ENCODE measurements at regions not wholly inside any gene's neighbourhood (a gene's known extent, or its start where the extent isn't known, plus 50 kb on each side); places are given as distances from the start of the nearest gene placed in this dataset.

DNA sequence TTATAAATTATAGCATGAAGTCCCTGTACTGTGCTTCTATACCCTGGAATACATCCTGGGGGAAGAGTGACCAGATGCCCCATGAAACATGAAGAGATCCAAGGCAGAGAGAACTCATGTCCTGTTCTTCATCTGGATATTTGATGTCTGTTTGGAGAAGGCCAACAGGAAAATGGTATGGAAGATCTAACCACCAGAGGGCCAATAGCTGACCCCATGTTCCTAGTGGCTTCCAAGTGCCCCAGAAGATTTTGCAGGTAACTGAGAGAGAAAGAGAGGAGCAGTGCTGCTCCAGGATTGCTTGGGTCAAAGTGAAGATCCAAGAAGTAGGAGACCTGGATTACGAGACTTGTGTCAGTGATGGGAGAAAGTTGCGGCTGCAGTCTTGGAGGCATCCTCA lies 90.2 kb upstream of the TSPAN5 start:
- no peak overlapping the region for H3K4me3 Mint-ChIP-seq (ENCODE audit: unreplicated experiment)
- DNase-seq (ENCODE audit: extremely low spot score, unreplicated experiment) = no peak
- H3K4me1 Mint-ChIP-seq (ENCODE audit: unreplicated experiment) = peaks cover 42% of the 10 kb centered on the region
- H3K27ac Mint-ChIP-seq (ENCODE audit: unreplicated experiment) = peak overlapping the region; percentile 28
- no peaks in the 10 kb centered on the region for H3K27me3 Mint-ChIP-seq (ENCODE audit: unreplicated experiment)
- TF ChIP-seq, protein P1, sequence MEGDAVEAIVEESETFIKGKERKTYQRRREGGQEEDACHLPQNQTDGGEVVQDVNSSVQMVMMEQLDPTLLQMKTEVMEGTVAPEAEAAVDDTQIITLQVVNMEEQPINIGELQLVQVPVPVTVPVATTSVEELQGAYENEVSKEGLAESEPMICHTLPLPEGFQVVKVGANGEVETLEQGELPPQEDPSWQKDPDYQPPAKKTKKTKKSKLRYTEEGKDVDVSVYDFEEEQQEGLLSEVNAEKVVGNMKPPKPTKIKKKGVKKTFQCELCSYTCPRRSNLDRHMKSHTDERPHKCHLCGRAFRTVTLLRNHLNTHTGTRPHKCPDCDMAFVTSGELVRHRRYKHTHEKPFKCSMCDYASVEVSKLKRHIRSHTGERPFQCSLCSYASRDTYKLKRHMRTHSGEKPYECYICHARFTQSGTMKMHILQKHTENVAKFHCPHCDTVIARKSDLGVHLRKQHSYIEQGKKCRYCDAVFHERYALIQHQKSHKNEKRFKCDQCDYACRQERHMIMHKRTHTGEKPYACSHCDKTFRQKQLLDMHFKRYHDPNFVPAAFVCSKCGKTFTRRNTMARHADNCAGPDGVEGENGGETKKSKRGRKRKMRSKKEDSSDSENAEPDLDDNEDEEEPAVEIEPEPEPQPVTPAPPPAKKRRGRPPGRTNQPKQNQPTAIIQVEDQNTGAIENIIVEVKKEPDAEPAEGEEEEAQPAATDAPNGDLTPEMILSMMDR (IDR thresholded peaks at IDR 0.05) = no peak
- no peaks in the 10 kb centered on the region for H3K9me3 Mint-ChIP-seq (ENCODE audit: unreplicated experiment)
- no peaks in the 10 kb centered on the region for H3K36me3 Mint-ChIP-seq (ENCODE audit: unreplicated experiment)

DNA sequence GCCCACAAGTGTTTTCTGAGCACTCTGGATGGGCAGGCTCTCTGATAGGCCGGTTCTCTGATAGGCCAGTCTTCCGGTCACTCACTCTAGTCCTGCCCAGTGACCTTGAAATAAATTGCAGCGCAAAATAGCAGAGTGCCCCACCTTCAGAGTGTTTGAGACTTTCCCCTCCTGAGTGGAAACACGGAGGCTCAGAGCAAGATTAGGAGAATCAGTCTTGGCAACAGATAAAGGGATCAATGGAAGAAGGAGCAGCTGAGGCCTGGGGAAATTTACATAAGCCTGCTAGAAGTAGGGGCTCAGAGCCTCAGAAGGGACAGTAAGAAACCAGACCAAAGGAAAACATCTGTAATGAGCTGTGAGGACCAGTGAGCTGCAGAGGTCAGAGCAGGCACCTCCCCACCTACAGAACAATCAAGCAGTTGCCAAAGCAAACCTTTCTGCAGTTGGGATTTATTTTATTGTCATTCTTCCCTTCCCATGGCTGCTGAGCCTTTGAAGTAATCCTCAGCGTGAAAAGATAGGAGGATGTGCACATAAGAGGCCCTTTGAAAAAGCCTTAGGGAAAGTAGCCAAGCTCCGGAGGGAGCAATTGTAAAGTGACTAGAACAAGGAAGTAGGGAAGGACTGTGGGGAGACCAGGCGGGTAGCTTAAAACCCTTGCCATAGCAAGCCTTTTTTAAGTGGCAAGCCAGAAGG lies 89.1 kb upstream of the TSPAN5 start:
- DNase-seq (ENCODE audit: extremely low spot score, unreplicated experiment) = no peak
- Mint-ChIP-seq H3K36me3 (ENCODE audit: unreplicated experiment) (no peaks in the 10 kb centered on the region), H3K27ac (ENCODE audit: unreplicated experiment) (peak overlapping the region; percentile 47), H3K4me3 (ENCODE audit: unreplicated experiment) (no peak overlapping the region), H3K9me3 (ENCODE audit: unreplicated experiment) (no peaks in the 10 kb centered on the region), H3K27me3 (ENCODE audit: unreplicated experiment) (no peaks in the 10 kb centered on the region), H3K4me1 (ENCODE audit: unreplicated experiment) (peaks cover 42% of the 10 kb centered on the region)
- TF ChIP-seq, protein P1 (IDR thresholded peaks at IDR 0.05) = no peak

DNA sequence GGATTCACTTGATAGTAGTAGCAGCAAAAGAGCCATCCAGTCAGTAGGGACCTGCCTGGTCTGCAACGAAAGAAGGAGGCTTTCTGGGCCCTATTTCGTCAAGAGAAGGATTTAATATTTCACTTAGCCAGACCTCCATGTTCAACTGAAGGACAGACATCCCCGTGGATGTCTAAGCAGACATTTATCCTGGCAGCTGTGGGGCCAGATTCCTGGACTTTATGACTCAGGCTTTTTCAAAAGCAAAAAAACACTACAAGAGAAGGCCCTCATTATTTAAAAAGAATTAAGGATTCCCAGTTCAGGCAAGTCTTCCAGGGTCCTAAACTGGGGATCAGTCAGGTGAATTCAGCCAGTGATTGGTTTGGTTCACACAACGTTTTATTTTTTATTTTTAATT lies 88.5 kb upstream of the TSPAN5 start:
- no peaks in the 10 kb centered on the region for H3K36me3 Mint-ChIP-seq (ENCODE audit: unreplicated experiment)
- no peaks in the 10 kb centered on the region for H3K9me3 Mint-ChIP-seq (ENCODE audit: unreplicated experiment)
- DNase-seq (ENCODE audit: extremely low spot score, unreplicated experiment) = no peak
- H3K4me3 Mint-ChIP-seq (ENCODE audit: unreplicated experiment) = no peak overlapping the region
- peaks cover 42% of the 10 kb centered on the region for H3K4me1 Mint-ChIP-seq (ENCODE audit: unreplicated experiment)
- TF ChIP-seq, protein P1 (IDR thresholded peaks at IDR 0.05) = no peak
- H3K27ac Mint-ChIP-seq (ENCODE audit: unreplicated experiment) = peak overlapping the region; percentile 47
- H3K27me3 Mint-ChIP-seq (ENCODE audit: unreplicated experiment) = no peaks in the 10 kb centered on the region

DNA sequence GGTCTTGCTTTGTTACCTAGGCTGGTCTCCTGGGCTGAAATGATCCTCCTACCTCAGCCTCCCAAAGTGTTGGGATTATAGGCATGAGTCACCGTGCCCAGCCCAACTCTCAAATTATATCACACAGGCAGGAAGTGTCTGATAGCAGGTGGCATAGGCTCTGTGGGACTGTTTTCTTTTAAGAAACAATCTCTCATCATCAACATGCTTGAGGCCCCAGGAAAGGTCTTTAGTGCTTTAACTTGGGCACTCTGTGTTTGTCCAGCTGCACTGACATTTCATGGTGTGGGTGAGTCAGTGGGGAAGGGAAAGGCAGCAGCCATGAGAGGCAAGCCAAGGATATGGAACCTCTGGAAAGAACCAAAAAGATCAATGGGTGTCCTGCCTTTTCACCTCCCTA lies 88.1 kb upstream of the TSPAN5 start:
- H3K27me3 Mint-ChIP-seq (ENCODE audit: unreplicated experiment) = no peaks in the 10 kb centered on the region
- H3K27ac Mint-ChIP-seq (ENCODE audit: unreplicated experiment) = peak overlapping the region; percentile 47
- TF ChIP-seq, protein P1 (IDR thresholded peaks at IDR 0.05) = no peak
- no peak overlapping the region for H3K4me3 Mint-ChIP-seq (ENCODE audit: unreplicated experiment)
- H3K9me3 Mint-ChIP-seq (ENCODE audit: unreplicated experiment) = no peaks in the 10 kb centered on the region
- peaks cover 42% of the 10 kb centered on the region for H3K4me1 Mint-ChIP-seq (ENCODE audit: unreplicated experiment)
- DNase-seq (ENCODE audit: extremely low spot score, unreplicated experiment) = no peak
- H3K36me3 Mint-ChIP-seq (ENCODE audit: unreplicated experiment) = no peaks in the 10 kb centered on the region

DNA sequence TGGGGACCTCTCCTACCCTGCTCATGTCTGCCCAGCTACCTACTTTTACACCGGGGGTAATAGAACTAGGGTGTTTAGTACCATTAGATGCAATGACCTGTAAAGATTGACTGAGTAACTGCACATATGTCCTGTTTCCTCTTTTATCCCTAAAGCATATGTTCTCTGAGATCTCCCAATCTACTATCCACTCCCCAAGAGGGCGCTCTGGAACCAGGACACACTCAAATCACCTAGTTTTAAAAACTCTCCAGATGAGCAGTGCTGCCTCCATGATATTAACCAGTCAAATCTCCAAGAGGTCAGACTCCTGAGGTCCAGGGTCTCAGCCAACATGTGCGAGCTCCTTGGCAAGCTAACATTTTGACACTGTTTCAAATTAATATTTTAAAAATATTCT lies 87.0 kb upstream of the TSPAN5 start:
- H3K27ac Mint-ChIP-seq (ENCODE audit: unreplicated experiment) = no peak overlapping the region
- no peaks in the 10 kb centered on the region for H3K36me3 Mint-ChIP-seq (ENCODE audit: unreplicated experiment)
- no peaks in the 10 kb centered on the region for H3K9me3 Mint-ChIP-seq (ENCODE audit: unreplicated experiment)
- DNase-seq (ENCODE audit: extremely low spot score, unreplicated experiment) = no peak
- H3K4me3 Mint-ChIP-seq (ENCODE audit: unreplicated experiment) = no peak overlapping the region
- H3K27me3 Mint-ChIP-seq (ENCODE audit: unreplicated experiment) = no peaks in the 10 kb centered on the region
- TF ChIP-seq, protein P1 (IDR thresholded peaks at IDR 0.05) = peak; percentile 15
- H3K4me1 Mint-ChIP-seq (ENCODE audit: unreplicated experiment) = peaks cover 42% of the 10 kb centered on the region
